Activated naive CD4-positive, alpha-beta T cell treated with Interleukin-2 at 50 U/mL for 16 hours (primary cell): ENCODE measurements at regions not wholly inside any gene's neighbourhood (a gene's known extent, or its start where the extent isn't known, plus 50 kb on each side); places are given as distances from the start of the nearest gene placed in this dataset.
"Not testable (repeated sequence)": the region's sequence is repeated elsewhere in the genome, so short reads cannot be mapped to it uniquely, and the experiment has no call there.

Source experiments
- DNase-seq: peaks from one replicate; pipeline ENCODE4 v3.0.0-alpha.2; 2020

DNA sequence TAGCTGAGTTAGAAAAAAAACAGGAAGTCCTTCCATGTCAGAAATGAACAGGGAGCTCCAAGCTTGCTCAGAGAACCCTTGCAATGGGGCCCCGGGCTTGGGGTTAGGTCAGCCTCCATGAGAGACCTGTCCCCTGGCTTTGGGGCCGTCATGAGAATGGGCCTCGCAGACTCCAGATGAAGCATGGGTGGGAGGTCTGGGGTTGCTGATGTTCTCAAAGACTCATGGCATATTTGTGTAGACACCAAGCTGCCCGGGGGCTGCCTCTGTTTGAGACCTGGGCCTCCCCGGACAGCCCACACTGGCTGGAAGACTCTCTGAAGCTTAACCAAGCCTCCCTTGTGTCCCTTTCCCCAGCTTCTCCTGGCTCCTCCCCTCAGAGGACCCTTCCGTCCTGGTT, 186.3 kb downstream of the IRX2 start:
- no peak for DNase-seq

GRCh38 chr5:2563046-2563445, 188.4 kb downstream of the IRX2 start:
- no peak for DNase-seq

DNA sequence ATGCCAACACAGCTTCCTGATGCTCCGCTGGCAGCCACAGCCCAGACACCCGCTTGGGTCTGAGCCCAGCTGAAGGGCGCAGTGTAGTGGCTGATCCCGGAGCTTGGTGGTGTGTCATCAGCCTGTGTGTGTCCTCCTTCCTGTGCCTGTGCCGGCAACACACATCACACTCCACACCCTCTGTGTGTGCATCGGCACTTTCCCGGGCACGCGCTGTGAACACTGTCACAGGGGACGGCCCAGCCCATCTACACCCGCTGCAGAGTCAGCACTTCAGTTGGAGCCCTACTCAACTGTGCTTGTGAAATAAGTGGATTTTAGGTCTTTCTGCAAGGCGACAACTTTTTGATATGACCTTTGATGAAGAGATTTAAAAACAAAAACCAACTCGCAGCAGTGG, 189.4 kb downstream of the IRX2 start:
- DNase-seq = no peak

- no peak for DNase-seq
Measured at GRCh38 chr5:2560435-2560834, 191.0 kb downstream of the IRX2 start.

GRCh38 chr5:2557435-2557834, 194.0 kb downstream of the IRX2 start:
- no peak for DNase-seq

- DNase-seq = no peak
Measured at GRCh38 chr5:2556375-2556966, 195.0 kb downstream of the IRX2 start.

GRCh38 chr5:2553611-2554010, 197.9 kb downstream of the IRX2 start:
- DNase-seq = no peak

DNA sequence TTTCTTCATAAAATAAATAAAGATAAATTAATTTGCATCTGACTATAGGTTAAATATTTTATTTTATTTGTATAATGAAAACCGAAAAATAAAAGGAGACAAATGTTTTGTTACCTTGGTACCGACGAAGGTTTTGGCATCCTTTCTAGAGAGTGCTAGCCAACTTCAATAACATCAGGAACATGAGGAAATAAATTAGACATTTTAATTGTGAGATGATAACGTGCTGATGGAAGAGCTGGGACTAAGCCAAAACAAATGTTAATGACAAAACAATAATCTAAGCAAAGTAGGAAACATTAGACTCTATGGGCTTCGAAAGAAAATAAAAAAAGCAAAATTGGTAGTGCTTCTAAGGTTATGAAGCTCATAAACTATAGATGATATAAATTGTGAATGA, 201.0 kb downstream of the IRX2 start:
- no peak for DNase-seq

DNA sequence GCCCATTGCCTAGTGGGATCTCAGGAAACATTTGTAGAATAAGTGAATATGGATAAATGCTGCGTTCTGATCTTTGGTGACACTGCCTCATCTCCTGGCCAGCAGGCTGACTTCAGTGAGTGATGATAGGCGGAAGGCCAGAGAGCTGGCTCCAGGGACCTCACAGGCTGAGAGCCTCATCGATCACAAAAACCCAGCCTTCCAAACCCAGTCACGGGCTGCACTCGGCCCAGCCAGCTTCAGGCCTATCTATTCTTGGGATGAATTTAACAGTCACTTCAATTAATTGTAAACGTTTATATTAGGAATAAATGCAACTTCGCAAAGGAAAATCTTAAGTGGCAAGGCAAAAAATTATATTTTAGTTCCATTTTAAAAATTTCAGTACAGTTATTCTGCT, 201.6 kb downstream of the IRX2 start:
- no peak for DNase-seq

DNA sequence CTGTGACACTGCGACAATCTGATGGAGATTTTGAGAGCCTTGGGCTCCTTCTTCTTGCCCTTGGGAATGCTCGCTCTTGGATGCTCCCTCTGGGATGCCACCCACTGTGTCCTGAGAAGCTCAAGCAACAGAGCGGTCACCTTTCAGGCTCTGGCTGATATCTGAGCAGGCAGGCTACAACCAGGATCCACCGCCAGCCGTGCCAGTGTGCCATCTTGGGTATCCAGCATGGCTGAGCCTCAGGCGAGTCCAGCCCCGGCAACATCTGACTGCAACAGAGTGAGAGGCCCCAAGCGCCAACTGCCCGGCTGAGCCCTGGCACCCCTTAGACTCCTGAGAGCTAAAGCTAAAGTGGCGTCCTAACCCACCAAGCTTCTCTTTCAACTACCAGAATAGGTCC, 202.1 kb downstream of the IRX2 start:
- DNase-seq = no peak

DNA sequence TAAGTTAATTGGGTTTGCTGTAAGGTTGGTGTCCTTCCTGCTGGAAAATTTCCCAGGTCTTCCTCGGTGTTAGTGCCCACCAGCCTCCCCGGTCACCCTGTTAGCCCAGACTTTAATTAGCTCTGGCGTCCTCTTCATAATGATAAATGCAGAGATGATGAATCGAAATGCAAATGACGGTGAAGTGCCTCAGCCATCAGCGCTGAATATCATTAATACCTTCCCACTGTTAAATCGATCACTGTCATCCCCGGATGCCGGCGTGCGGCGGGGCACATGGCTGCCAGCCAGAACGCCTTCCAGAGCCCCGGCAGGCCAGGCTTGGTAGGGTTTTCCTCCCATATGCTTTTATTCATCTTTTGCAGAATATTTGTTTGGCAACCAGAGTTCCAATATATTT, 204.5 kb downstream of the IRX2 start:
- DNase-seq = no peak

DNA sequence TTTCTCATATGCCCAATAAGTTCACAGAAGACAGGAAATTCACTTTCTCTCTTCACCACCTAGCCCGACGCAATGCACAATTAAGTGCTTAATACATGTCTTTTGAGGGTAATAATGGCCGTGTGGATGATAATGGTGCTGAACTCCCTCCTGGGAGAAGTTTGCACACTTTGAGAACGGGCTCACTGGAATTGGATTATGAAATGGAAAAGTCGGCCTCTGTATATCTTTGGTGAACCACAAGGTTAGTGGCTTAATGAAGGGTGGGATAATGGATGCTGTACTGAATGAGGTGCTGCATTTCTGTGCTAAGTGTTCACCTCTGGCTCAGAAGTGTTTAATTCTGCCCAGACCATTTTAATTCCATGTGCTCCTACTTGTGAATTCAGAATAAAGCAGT, 207.5 kb downstream of the IRX2 start:
- no peak for DNase-seq

- DNase-seq = no peak
Measured at GRCh38 chr5:2542821-2543220, 208.7 kb downstream of the IRX2 start.

GRCh38 chr5:2542026-2542425, 209.5 kb downstream of the IRX2 start:
- no peak for DNase-seq

- DNase-seq = no peak
Measured at GRCh38 chr5:2538169-2538568, 213.3 kb downstream of the IRX2 start.

DNA sequence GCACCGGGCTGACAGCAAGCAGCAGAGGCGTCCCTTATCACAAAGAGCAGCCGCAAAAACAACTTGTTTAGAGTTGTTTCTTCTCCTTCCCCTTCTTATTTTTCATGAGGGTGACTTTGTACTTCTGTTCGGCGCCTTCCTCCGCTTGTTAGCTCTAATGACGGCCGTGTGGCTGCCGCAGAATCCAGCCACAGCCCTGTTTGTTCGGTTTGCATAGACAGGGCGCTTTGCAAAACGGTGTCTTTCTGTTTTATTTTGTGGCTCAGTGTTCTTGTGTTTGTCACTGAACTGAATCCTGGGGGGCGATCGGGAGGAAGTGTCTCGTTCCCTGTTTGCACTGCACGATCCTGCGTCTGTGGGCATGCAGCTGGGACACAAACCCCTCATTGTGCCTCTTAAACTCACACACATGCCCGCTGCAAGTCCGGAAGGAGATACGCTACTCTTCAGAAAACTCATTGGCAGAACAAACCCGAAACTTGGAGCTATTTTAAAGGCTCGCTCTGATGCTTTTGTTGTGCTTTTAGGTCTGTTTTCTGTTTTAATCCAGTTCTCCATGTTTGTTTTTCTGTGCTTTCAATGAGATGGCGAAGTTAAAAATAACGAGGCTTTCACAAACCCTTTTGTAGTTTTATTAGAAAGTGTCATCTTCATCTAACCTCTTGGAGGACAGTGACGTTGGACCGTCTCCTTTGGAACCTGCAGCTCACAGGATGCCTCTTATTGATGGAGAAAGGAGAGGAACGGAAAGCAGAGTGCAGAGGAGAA, 213.9 kb downstream of the IRX2 start:
- DNase-seq = no peak

- DNase-seq = no peak
Measured at GRCh38 chr5:2536632-2537377, 214.7 kb downstream of the IRX2 start.

DNA sequence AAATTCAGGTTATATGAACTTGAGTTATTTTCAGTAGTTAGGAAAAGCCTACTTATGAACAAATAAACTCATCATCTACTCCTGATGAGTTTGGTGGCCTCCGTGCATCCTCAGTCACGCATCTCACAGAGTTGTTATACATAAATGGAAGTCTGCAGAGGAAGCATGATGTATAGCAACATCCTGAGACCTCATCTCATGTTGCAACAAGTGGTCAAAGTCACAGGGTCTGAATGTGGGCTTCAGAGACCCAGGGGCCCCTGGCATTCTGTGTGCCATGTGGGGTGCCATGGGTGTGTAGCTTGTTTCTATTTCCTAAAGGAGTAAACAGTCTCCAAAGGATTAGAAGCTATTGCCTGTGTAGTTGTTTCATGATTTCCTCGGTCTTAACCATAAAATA, 216.5 kb downstream of the IRX2 start:
- DNase-seq = no peak

GRCh38 chr5:2534251-2534650, 217.2 kb downstream of the IRX2 start:
- DNase-seq = no peak

DNA sequence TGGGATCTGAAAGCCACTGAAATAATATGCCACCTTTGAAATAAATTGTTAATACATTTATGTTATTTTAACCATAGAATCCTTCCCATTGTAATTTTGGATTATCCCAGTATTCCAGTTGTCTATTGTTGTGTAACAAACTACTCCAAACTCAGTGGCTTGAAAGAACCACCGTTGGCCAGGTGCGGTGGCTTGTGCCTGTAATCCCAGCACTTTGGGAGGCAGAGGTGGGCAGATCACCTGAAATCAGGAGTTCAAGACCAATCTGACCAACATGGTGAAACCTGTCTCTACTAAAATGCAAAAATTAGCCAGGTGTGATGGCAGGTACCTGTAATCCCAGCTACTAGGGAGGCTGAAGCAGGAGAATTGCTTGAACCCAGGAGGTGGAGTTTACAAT, 217.6 kb downstream of the IRX2 start:
- DNase-seq = not testable (repeated sequence)

- no peak for DNase-seq
Measured at GRCh38 chr5:2532809-2533208, 218.7 kb downstream of the IRX2 start.

DNA sequence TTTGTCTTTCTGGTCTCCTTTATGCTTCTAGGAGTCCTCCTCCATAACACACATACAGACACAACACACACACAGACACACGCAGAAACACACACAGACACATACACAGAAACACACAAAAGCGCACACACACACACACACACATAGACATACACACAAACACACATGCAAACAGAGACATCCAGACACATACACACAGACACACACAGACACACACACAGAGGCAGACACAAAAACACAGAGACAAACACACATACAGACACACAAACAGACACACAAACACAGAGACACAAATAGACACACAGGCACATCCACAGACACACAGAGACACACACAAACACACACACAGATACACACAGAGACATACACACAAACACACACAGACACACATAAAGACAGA, 220.2 kb downstream of the IRX2 start:
- no peak for DNase-seq

DNA sequence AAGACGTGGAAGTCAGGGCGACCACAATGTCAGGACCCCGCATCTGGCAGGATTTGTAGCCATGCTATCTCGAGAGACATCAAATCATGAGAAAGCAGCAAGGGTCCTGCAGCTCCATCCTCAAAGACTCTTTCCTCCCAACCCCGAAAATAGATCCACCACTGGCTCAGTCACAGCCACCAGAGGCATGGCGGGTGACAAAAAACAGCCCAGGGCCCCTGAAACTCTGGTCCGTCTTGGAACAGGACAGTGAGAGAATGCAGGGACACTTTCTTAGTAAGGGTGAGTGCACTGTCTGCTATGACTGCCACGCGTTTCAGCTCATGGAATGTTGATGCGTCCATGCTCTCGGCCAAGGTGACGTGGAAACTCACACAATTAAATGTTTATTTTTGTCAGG, 220.9 kb downstream of the IRX2 start:
- DNase-seq = no peak

DNA sequence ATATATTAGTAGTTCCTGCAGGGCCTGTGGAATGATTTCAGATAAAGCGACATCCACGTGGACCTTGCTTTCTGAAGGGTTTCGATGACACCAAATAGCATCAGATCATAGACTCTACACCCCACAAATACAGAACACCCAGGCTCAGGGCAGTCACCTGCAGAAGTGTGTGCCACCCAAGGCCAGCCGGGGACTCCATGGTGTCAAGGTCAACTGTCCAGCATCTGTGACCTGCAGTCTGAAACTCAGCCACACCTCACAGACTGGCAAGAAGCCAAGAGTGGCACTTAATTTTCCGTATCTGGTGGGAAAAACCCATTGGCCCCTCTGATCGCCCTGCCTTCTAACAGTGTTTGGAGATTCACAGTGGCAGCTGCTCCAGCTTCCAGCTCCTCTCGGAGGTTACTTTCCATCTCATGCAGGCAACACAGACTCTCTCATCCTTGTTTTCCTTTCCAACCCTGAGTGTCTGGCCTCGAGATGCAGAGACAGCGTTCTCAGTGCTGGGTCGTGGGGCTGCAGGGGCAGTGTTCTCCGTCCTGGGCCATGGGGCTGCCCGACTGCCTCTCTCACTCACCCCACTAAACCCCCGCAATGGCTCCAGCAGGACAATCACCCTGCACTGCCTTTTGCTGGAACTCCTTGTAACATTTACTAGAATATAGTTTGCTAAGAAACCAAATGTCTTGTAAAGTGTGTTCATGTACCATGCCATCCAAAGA, 221.9 kb downstream of the IRX2 start:
- no peak for DNase-seq
